Thyroid gland (tissue), 4 donors: ENCODE measurements at regions not wholly inside any gene's neighbourhood (a gene's known extent, or its start where the extent isn't known, plus 50 kb on each side); places are given as distances from the start of the nearest gene placed in this dataset.

Experiments used
- POLR2A ChIP-seq, 2 donors: fragments of 450-650 bp; IDR thresholded peaks; one replicate each; pipeline ENCODE4 v1.6.1; 2017; ENCODE audit warnings: antibody characterized with exemption in 2 of 2, mild to moderate bottlenecking in 2 of 2, moderate library complexity in 1 of 2
- TF ChIP-seq, protein P1 (sequence below), 6 experiments: fragments of 200-600 bp in 3 of 6; fragments of 450-650 bp in 3 of 6; sonication (generic) in 3 of 6; IDR thresholded peaks; one replicate each; pipeline ENCODE4 v1.5.1; 2016 to 2019; ENCODE audit warnings: antibody characterized with exemption in 6 of 6, mild to moderate bottlenecking in 2 of 6, inconsistent platforms in 1 of 6, moderate library complexity in 1 of 6

DNA sequence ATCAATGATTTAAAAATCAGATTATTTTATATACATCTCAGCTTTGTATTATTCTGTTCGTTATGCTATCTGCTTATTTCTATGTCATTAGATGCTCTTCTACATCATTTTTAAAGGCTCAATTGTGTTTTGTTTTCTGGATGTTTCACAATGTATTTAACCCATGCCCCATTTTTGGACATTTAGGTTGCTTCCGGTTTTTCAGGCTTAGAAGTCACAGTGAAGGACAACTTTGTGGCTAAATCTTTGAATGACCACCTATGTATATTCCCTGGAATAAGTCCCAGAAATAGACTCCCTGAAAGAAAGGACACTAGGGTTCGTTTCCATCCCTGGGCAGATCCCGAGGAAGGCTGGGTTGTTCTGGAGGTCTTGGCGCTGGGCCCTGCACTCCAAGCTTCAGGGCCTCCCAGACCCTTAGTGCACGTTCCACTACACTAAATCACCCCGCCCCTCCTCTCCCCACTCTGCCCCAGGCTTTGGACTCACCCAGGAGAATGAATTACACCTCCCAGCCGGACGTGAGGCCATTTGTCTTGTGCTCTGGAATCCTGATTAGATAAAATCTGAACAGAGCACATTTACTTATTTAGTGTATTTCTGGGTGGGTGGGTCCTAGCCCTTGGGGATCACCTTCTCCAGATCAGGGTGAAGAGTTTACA is 188.2 kb downstream of the ZFP36L2 start:
- TF ChIP-seq, protein P1, sequence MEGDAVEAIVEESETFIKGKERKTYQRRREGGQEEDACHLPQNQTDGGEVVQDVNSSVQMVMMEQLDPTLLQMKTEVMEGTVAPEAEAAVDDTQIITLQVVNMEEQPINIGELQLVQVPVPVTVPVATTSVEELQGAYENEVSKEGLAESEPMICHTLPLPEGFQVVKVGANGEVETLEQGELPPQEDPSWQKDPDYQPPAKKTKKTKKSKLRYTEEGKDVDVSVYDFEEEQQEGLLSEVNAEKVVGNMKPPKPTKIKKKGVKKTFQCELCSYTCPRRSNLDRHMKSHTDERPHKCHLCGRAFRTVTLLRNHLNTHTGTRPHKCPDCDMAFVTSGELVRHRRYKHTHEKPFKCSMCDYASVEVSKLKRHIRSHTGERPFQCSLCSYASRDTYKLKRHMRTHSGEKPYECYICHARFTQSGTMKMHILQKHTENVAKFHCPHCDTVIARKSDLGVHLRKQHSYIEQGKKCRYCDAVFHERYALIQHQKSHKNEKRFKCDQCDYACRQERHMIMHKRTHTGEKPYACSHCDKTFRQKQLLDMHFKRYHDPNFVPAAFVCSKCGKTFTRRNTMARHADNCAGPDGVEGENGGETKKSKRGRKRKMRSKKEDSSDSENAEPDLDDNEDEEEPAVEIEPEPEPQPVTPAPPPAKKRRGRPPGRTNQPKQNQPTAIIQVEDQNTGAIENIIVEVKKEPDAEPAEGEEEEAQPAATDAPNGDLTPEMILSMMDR (IDR thresholded peaks at IDR 0.05) = no peak
- TF ChIP-seq POLR2A (IDR thresholded peaks at IDR 0.05) = no peak
